Fibroblast of villous mesenchyme (primary cell): ENCODE measurements at regions not wholly inside any gene's neighbourhood (a gene's known extent, or its start where the extent isn't known, plus 50 kb on each side); places are given as distances from the start of the nearest gene placed in this dataset.
"Not testable (repeated sequence)": the region's sequence is repeated elsewhere in the genome, so short reads cannot be mapped to it uniquely, and the experiment has no call there.

Experiments used
- DNase-seq: peaks from one replicate; pipeline ENCODE4 v3.0.0-alpha.2; 2010; ENCODE audit warnings: low read depth
- H3K4me3 ChIP-seq: 2 replicates; pipeline ENCODE4 v1.5.1; 2011; ENCODE audit warnings: low read depth, mild to moderate bottlenecking, low read length
- CTCF ChIP-seq: IDR thresholded peaks from 2 replicates; pipeline ENCODE4 v1.5.1; 2012; ENCODE audit warnings: low read depth, mild to moderate bottlenecking, low read length; ENCODE audit not compliant: insufficient read depth

- no peak for TF ChIP-seq CTCF
- DNase-seq, result no peak
- H3K4me3 ChIP-seq, result no peak overlapping the region
Observed at GRCh38 chr15:70589728-70590127, 173.6 kb downstream of the UACA start.

- TF ChIP-seq CTCF, result no peak
- no peak overlapping the region for H3K4me3 ChIP-seq
- DNase-seq, result peak; percentile 57
Observed at GRCh38 chr15:70589221-70589620, 174.1 kb downstream of the UACA start.

GRCh38 chr15:70588613-70589012 is 174.7 kb downstream of the UACA start:
- H3K4me3 ChIP-seq, result no peak overlapping the region
- DNase-seq, result no peak
- TF ChIP-seq CTCF, result no peak

- no peak for DNase-seq
- TF ChIP-seq CTCF, result no peak
- H3K4me3 ChIP-seq, result no peak overlapping the region
Observed at GRCh38 chr15:70587896-70588567, 175.3 kb downstream of the UACA start.

GRCh38 chr15:70587012-70587634 is 176.2 kb downstream of the UACA start:
- not testable (repeated sequence) for DNase-seq, H3K4me3 ChIP-seq

GRCh38 chr15:70586241-70586640 is 177.1 kb downstream of the UACA start:
- DNase-seq, result no peak
- TF ChIP-seq CTCF, result no peak
- H3K4me3 ChIP-seq, result no peak overlapping the region

GRCh38 chr15:70585707-70586034 is 177.7 kb downstream of the UACA start:
- no peak for DNase-seq
- H3K4me3 ChIP-seq, result no peak overlapping the region
- TF ChIP-seq CTCF, result no peak
